ENCODE measurements at regions not wholly inside any gene's neighbourhood (a gene's known extent, or its start where the extent isn't known, plus 50 kb on each side); places are given as distances from the start of the nearest gene placed in this dataset.

- Histone ChIP-seq H3K9ac (ENCODE audit: low read length) (no peak overlapping the region), H3K9me3 (ENCODE audit: control insufficient read depth, low read depth, low read length) (no peaks in the 10 kb centered on the region), H3K36me3 (ENCODE audit: control insufficient read depth, low read depth, low read length) (no peaks in the 10 kb centered on the region), H3K4me3 (ENCODE audit: low read length) (no peak overlapping the region), H3K27ac (ENCODE audit: low read length) (no peak overlapping the region), H3K4me1 (ENCODE audit: control insufficient read depth, low read depth, low read length) (no peaks in the 10 kb centered on the region), H3K27me3 (ENCODE audit: control insufficient read depth, insufficient read depth, low read length) (no peaks in the 10 kb centered on the region)
These were observed 211.7 kb upstream of the PTGFR start for GRCh38 chr1:78279051-78279450.

GRCh38 chr1:78280626-78281025 lies 210.1 kb upstream of the PTGFR start:
- Histone ChIP-seq H3K36me3 (ENCODE audit: control insufficient read depth, low read depth, low read length) (no peaks in the 10 kb centered on the region), H3K27me3 (ENCODE audit: control insufficient read depth, insufficient read depth, low read length) (no peaks in the 10 kb centered on the region), H3K4me3 (ENCODE audit: low read length) (no peak overlapping the region), H3K27ac (ENCODE audit: low read length) (no peak overlapping the region), H3K9me3 (ENCODE audit: control insufficient read depth, low read depth, low read length) (no peaks in the 10 kb centered on the region), H3K4me1 (ENCODE audit: control insufficient read depth, low read depth, low read length) (no peaks in the 10 kb centered on the region), H3K9ac (ENCODE audit: low read length) (no peak overlapping the region)

- H3K27ac ChIP-seq (ENCODE audit: low read length), result no peak overlapping the region
- no peaks in the 10 kb centered on the region for H3K9me3 ChIP-seq (ENCODE audit: control insufficient read depth, low read depth, low read length)
- no peak overlapping the region for H3K4me3 ChIP-seq (ENCODE audit: low read length)
- no peak overlapping the region for H3K9ac ChIP-seq (ENCODE audit: low read length)
- H3K36me3 ChIP-seq (ENCODE audit: control insufficient read depth, low read depth, low read length), result no peaks in the 10 kb centered on the region
- H3K27me3 ChIP-seq (ENCODE audit: control insufficient read depth, insufficient read depth, low read length), result no peaks in the 10 kb centered on the region
- no peaks in the 10 kb centered on the region for H3K4me1 ChIP-seq (ENCODE audit: control insufficient read depth, low read depth, low read length)
These were observed 209.2 kb upstream of the PTGFR start for GRCh38 chr1:78281580-78281979.

GRCh38 chr1:78283691-78284090 lies 207.1 kb upstream of the PTGFR start:
- H3K4me3 ChIP-seq (ENCODE audit: low read length), result no peak overlapping the region
- H3K27ac ChIP-seq (ENCODE audit: low read length), result no peak overlapping the region
- no peaks in the 10 kb centered on the region for H3K4me1 ChIP-seq (ENCODE audit: control insufficient read depth, low read depth, low read length)
- H3K36me3 ChIP-seq (ENCODE audit: control insufficient read depth, low read depth, low read length), result no peaks in the 10 kb centered on the region
- no peak overlapping the region for H3K9ac ChIP-seq (ENCODE audit: low read length)
- H3K9me3 ChIP-seq (ENCODE audit: control insufficient read depth, low read depth, low read length), result no peaks in the 10 kb centered on the region
- H3K27me3 ChIP-seq (ENCODE audit: control insufficient read depth, insufficient read depth, low read length), result no peaks in the 10 kb centered on the region

- no peaks in the 10 kb centered on the region for H3K9me3 ChIP-seq (ENCODE audit: control insufficient read depth, low read depth, low read length)
- no peak overlapping the region for H3K4me3 ChIP-seq (ENCODE audit: low read length)
- no peak overlapping the region for H3K9ac ChIP-seq (ENCODE audit: low read length)
- H3K4me1 ChIP-seq (ENCODE audit: control insufficient read depth, low read depth, low read length), result no peaks in the 10 kb centered on the region
- H3K27me3 ChIP-seq (ENCODE audit: control insufficient read depth, insufficient read depth, low read length), result no peaks in the 10 kb centered on the region
- no peaks in the 10 kb centered on the region for H3K36me3 ChIP-seq (ENCODE audit: control insufficient read depth, low read depth, low read length)
- H3K27ac ChIP-seq (ENCODE audit: low read length), result no peak overlapping the region
These were observed 206.4 kb upstream of the PTGFR start for GRCh38 chr1:78284354-78284753.

GRCh38 chr1:78286686-78287085 lies 204.1 kb upstream of the PTGFR start:
- H3K4me1 ChIP-seq (ENCODE audit: control insufficient read depth, low read depth, low read length), result no peaks in the 10 kb centered on the region
- no peak overlapping the region for H3K4me3 ChIP-seq (ENCODE audit: low read length)
- no peak overlapping the region for H3K9ac ChIP-seq (ENCODE audit: low read length)
- H3K27me3 ChIP-seq (ENCODE audit: control insufficient read depth, insufficient read depth, low read length), result no peaks in the 10 kb centered on the region
- no peaks in the 10 kb centered on the region for H3K36me3 ChIP-seq (ENCODE audit: control insufficient read depth, low read depth, low read length)
- H3K9me3 ChIP-seq (ENCODE audit: control insufficient read depth, low read depth, low read length), result no peaks in the 10 kb centered on the region
- H3K27ac ChIP-seq (ENCODE audit: low read length), result no peak overlapping the region

GRCh38 chr1:78289603-78290002 lies 201.2 kb upstream of the PTGFR start:
- Histone ChIP-seq H3K36me3 (ENCODE audit: control insufficient read depth, low read depth, low read length) (no peaks in the 10 kb centered on the region), H3K4me1 (ENCODE audit: control insufficient read depth, low read depth, low read length) (no peaks in the 10 kb centered on the region), H3K9ac (ENCODE audit: low read length) (no peak overlapping the region), H3K9me3 (ENCODE audit: control insufficient read depth, low read depth, low read length) (no peaks in the 10 kb centered on the region), H3K4me3 (ENCODE audit: low read length) (no peak overlapping the region), H3K27me3 (ENCODE audit: control insufficient read depth, insufficient read depth, low read length) (no peaks in the 10 kb centered on the region), H3K27ac (ENCODE audit: low read length) (no peak overlapping the region)

- Histone ChIP-seq H3K9me3 (ENCODE audit: control insufficient read depth, low read depth, low read length) (no peaks in the 10 kb centered on the region), H3K9ac (ENCODE audit: low read length) (no peak overlapping the region), H3K4me3 (ENCODE audit: low read length) (no peak overlapping the region), H3K27me3 (ENCODE audit: control insufficient read depth, insufficient read depth, low read length) (no peaks in the 10 kb centered on the region), H3K27ac (ENCODE audit: low read length) (no peak overlapping the region), H3K4me1 (ENCODE audit: control insufficient read depth, low read depth, low read length) (no peaks in the 10 kb centered on the region), H3K36me3 (ENCODE audit: control insufficient read depth, low read depth, low read length) (no peaks in the 10 kb centered on the region)
These were observed 199.4 kb upstream of the PTGFR start for GRCh38 chr1:78291418-78291817.

GRCh38 chr1:78291872-78292271 lies 198.9 kb upstream of the PTGFR start:
- Histone ChIP-seq H3K9me3 (ENCODE audit: control insufficient read depth, low read depth, low read length) (no peaks in the 10 kb centered on the region), H3K4me1 (ENCODE audit: control insufficient read depth, low read depth, low read length) (no peaks in the 10 kb centered on the region), H3K4me3 (ENCODE audit: low read length) (no peak overlapping the region), H3K27me3 (ENCODE audit: control insufficient read depth, insufficient read depth, low read length) (no peaks in the 10 kb centered on the region), H3K9ac (ENCODE audit: low read length) (no peak overlapping the region), H3K36me3 (ENCODE audit: control insufficient read depth, low read depth, low read length) (no peaks in the 10 kb centered on the region), H3K27ac (ENCODE audit: low read length) (no peak overlapping the region)

- Histone ChIP-seq H3K9ac (ENCODE audit: low read length) (no peak overlapping the region), H3K36me3 (ENCODE audit: control insufficient read depth, low read depth, low read length) (no peaks in the 10 kb centered on the region), H3K27me3 (ENCODE audit: control insufficient read depth, insufficient read depth, low read length) (no peaks in the 10 kb centered on the region), H3K27ac (ENCODE audit: low read length) (no peak overlapping the region), H3K9me3 (ENCODE audit: control insufficient read depth, low read depth, low read length) (no peaks in the 10 kb centered on the region), H3K4me3 (ENCODE audit: low read length) (no peak overlapping the region), H3K4me1 (ENCODE audit: control insufficient read depth, low read depth, low read length) (no peaks in the 10 kb centered on the region)
These were observed 198.4 kb upstream of the PTGFR start for GRCh38 chr1:78292361-78292760.

GRCh38 chr1:78297836-78298235 lies 192.9 kb upstream of the PTGFR start:
- H3K4me3 ChIP-seq (ENCODE audit: low read length), result no peak overlapping the region
- no peak overlapping the region for H3K27ac ChIP-seq (ENCODE audit: low read length)
- H3K9ac ChIP-seq (ENCODE audit: low read length), result no peak overlapping the region
- no peaks in the 10 kb centered on the region for H3K27me3 ChIP-seq (ENCODE audit: control insufficient read depth, insufficient read depth, low read length)
- no peaks in the 10 kb centered on the region for H3K4me1 ChIP-seq (ENCODE audit: control insufficient read depth, low read depth, low read length)
- no peaks in the 10 kb centered on the region for H3K36me3 ChIP-seq (ENCODE audit: control insufficient read depth, low read depth, low read length)
- H3K9me3 ChIP-seq (ENCODE audit: control insufficient read depth, low read depth, low read length), result no peaks in the 10 kb centered on the region

GRCh38 chr1:78298349-78298748 lies 192.4 kb upstream of the PTGFR start:
- no peak overlapping the region for H3K27ac ChIP-seq (ENCODE audit: low read length)
- H3K9me3 ChIP-seq (ENCODE audit: control insufficient read depth, low read depth, low read length), result no peaks in the 10 kb centered on the region
- H3K4me1 ChIP-seq (ENCODE audit: control insufficient read depth, low read depth, low read length), result no peaks in the 10 kb centered on the region
- H3K36me3 ChIP-seq (ENCODE audit: control insufficient read depth, low read depth, low read length), result no peaks in the 10 kb centered on the region
- no peak overlapping the region for H3K4me3 ChIP-seq (ENCODE audit: low read length)
- no peaks in the 10 kb centered on the region for H3K27me3 ChIP-seq (ENCODE audit: control insufficient read depth, insufficient read depth, low read length)
- no peak overlapping the region for H3K9ac ChIP-seq (ENCODE audit: low read length)
